ENCODE measurements at regions not wholly inside any gene's neighbourhood (a gene's known extent, or its start where the extent isn't known, plus 50 kb on each side); places are given as distances from the start of the nearest gene placed in this dataset.

GRCh38 chr3:73140772-73141442 is 79.4 kb downstream of the EBLN2 start:
- Mint-ChIP-seq H3K4me3 (ENCODE audit: unreplicated experiment) (no peak overlapping the region), H3K27me3 (ENCODE audit: low read depth) (peaks cover 8% of the 10 kb centered on the region), H3K27ac (ENCODE audit: unreplicated experiment) (no peak overlapping the region)

GRCh38 chr3:73141525-73141924 is 80.1 kb downstream of the EBLN2 start:
- peaks cover 7% of the 10 kb centered on the region for H3K4me1 Mint-ChIP-seq (ENCODE audit: low read depth)
- no peaks in the 10 kb centered on the region for H3K36me3 Mint-ChIP-seq (ENCODE audit: low read depth)
- no peak for TF ChIP-seq CTCF (IDR thresholded peaks at IDR 0.05)
- no peak overlapping the region for H3K27ac Mint-ChIP-seq (ENCODE audit: unreplicated experiment)
- no peaks in the 10 kb centered on the region for H3K9me3 Mint-ChIP-seq (ENCODE audit: low read depth)
- H3K4me3 Mint-ChIP-seq (ENCODE audit: unreplicated experiment), result no peak overlapping the region
- DNase-seq (ENCODE audit: low spot score), result no peak
- peaks cover 8% of the 10 kb centered on the region for H3K27me3 Mint-ChIP-seq (ENCODE audit: low read depth)

More at GRCh38 chr3:73140772-73141442, 79.4 kb downstream of the EBLN2 start:
- no peak for TF ChIP-seq CTCF (IDR thresholded peaks at IDR 0.05)
- Mint-ChIP-seq H3K9me3 (ENCODE audit: low read depth) (no peaks in the 10 kb centered on the region), H3K36me3 (ENCODE audit: low read depth) (no peaks in the 10 kb centered on the region), H3K4me1 (ENCODE audit: low read depth) (peaks cover 7% of the 10 kb centered on the region)
- DNase-seq (ENCODE audit: low spot score), result no peak

- DNase-seq (ENCODE audit: low spot score), result no peak
- H3K9me3 Mint-ChIP-seq (ENCODE audit: low read depth), result no peaks in the 10 kb centered on the region
Observed at GRCh38 chr3:73143401-73143800, 81.9 kb downstream of the EBLN2 start.

GRCh38 chr3:73143821-73144237 is 82.4 kb downstream of the EBLN2 start:
- Mint-ChIP-seq H3K9me3 (ENCODE audit: low read depth) (no peaks in the 10 kb centered on the region), H3K36me3 (ENCODE audit: low read depth) (no peaks in the 10 kb centered on the region), H3K27ac (ENCODE audit: unreplicated experiment) (no peak overlapping the region), H3K27me3 (ENCODE audit: low read depth) (peaks cover 3% of the 10 kb centered on the region), H3K4me1 (ENCODE audit: low read depth) (peaks cover 17% of the 10 kb centered on the region), H3K4me3 (ENCODE audit: unreplicated experiment) (no peak overlapping the region)
- no peak for TF ChIP-seq CTCF (IDR thresholded peaks at IDR 0.05)
- DNase-seq (ENCODE audit: low spot score), result no peak

More at GRCh38 chr3:73143401-73143800, 81.9 kb downstream of the EBLN2 start:
- Mint-ChIP-seq H3K27ac (ENCODE audit: unreplicated experiment) (no peak overlapping the region), H3K36me3 (ENCODE audit: low read depth) (no peaks in the 10 kb centered on the region), H3K27me3 (ENCODE audit: low read depth) (peaks cover 3% of the 10 kb centered on the region), H3K4me3 (ENCODE audit: unreplicated experiment) (no peak overlapping the region), H3K4me1 (ENCODE audit: low read depth) (peaks cover 15% of the 10 kb centered on the region)
- no peak for TF ChIP-seq CTCF (IDR thresholded peaks at IDR 0.05)

GRCh38 chr3:73144276-73144675 is 82.8 kb downstream of the EBLN2 start:
- H3K27ac Mint-ChIP-seq (ENCODE audit: unreplicated experiment), result no peak overlapping the region
- H3K9me3 Mint-ChIP-seq (ENCODE audit: low read depth), result no peaks in the 10 kb centered on the region
- peaks cover 17% of the 10 kb centered on the region for H3K4me1 Mint-ChIP-seq (ENCODE audit: low read depth)
- DNase-seq (ENCODE audit: low spot score), result no peak
- TF ChIP-seq CTCF (IDR thresholded peaks at IDR 0.05), result no peak
- no peaks in the 10 kb centered on the region for H3K36me3 Mint-ChIP-seq (ENCODE audit: low read depth)
- H3K27me3 Mint-ChIP-seq (ENCODE audit: low read depth), result peaks cover 3% of the 10 kb centered on the region
- H3K4me3 Mint-ChIP-seq (ENCODE audit: unreplicated experiment), result no peak overlapping the region

All from chondrocyte (in vitro differentiated cells).